Subcutaneous abdominal adipose tissue (tissue), 5 donors: ENCODE measurements at regions not wholly inside any gene's neighbourhood (a gene's known extent, or its start where the extent isn't known, plus 50 kb on each side); places are given as distances from the start of the nearest gene placed in this dataset.

ENCODE experiments used
- H3K27ac ChIP-seq: one replicate; pipeline ENCODE4 v1.7.0; 2013; ENCODE audit warnings: low read depth, mild to moderate bottlenecking, inconsistent platforms, low read length, moderate library complexity
- H3K27me3 ChIP-seq, 5 donors: one replicate each; pipeline ENCODE4 v1.7.0; 2013; ENCODE audit warnings: low read length in 5 of 5, inconsistent platforms in 1 of 5; ENCODE audit not compliant: control insufficient read depth in 5 of 5, insufficient read depth in 4 of 5
- H3K36me3 ChIP-seq, 5 donors: one replicate each; pipeline ENCODE4 v1.7.0; 2013; ENCODE audit warnings: low read length in 5 of 5; ENCODE audit not compliant: control insufficient read depth in 5 of 5, insufficient read depth in 5 of 5
- H3K4me1 ChIP-seq, 5 donors: one replicate each; pipeline ENCODE4 v1.7.0; 2013; ENCODE audit warnings: low read length in 5 of 5, mild to moderate bottlenecking in 3 of 5, moderate library complexity in 1 of 5; ENCODE audit not compliant: control insufficient read depth in 5 of 5, insufficient read depth in 5 of 5
- H3K4me3 ChIP-seq, 5 donors: one replicate each; pipeline ENCODE4 v1.7.0; 2013; ENCODE audit warnings: low read length in 5 of 5, low read depth in 1 of 5
- H3K9ac ChIP-seq, 5 donors: one replicate each; pipeline ENCODE4 v1.7.0; 2013; ENCODE audit warnings: low read length in 5 of 5, mild to moderate bottlenecking in 4 of 5, moderate library complexity in 3 of 5
- H3K9me3 ChIP-seq, 5 donors: one replicate each; pipeline ENCODE4 v1.7.0; 2013; ENCODE audit warnings: low read length in 5 of 5; ENCODE audit not compliant: control insufficient read depth in 5 of 5
- donor health status: healthy.
- donor health status: healthy.
- donor health status: healthy.
- donor health status: healthy.
- donor health status: healthy.

GRCh38 chr10:62726142-62726541 is 78.4 kb upstream of the ADO start:
- no peaks in the 10 kb centered on the region for H3K4me1 ChIP-seq
- no peaks in the 10 kb centered on the region for H3K9me3 ChIP-seq
- no peaks in the 10 kb centered on the region for H3K36me3 ChIP-seq
- H3K27ac ChIP-seq, result no peak overlapping the region
- no peak overlapping the region for H3K4me3 ChIP-seq
- H3K27me3 ChIP-seq, result peaks cover 0 to 2% (median 0%) of the 10 kb centered on the region in 5 donors
- H3K9ac ChIP-seq, result no peak overlapping the region

- H3K9ac ChIP-seq, result no peak overlapping the region
Measured at GRCh38 chr10:62726638-62727037, 77.9 kb upstream of the ADO start.

DNA sequence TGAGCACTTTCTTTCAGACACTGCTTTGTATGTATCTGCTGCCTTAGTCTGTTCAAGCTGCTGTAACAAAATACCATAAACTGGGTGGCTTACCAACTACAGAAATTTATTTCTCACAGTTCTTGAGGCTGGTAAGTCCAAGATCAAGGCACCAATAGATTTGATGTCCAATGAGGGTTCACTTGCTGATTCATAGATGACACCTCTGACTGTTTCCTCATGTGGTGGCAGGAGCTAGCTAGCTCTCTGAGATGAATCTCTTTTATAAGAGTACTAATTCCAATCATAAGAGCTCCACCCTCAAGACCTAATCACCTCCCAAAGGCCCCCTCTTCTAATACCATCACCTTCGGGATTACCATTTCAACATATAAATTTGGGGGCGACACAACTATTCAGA is 76.6 kb upstream of the ADO start:
- Histone ChIP-seq H3K9ac (no peak overlapping the region), H3K4me3 (no peak overlapping the region), H3K9me3 (no peaks in the 10 kb centered on the region), H3K27me3 (peaks cover 0 to 2% (median 0%) of the 10 kb centered on the region in 5 donors), H3K4me1 (no peaks in the 10 kb centered on the region), H3K36me3 (no peaks in the 10 kb centered on the region), H3K27ac (no peak overlapping the region)

More at GRCh38 chr10:62726638-62727037, 77.9 kb upstream of the ADO start:
- Histone ChIP-seq H3K36me3 (no peaks in the 10 kb centered on the region), H3K27me3 (peaks cover 0 to 2% (median 0%) of the 10 kb centered on the region in 5 donors), H3K4me3 (no peak overlapping the region), H3K4me1 (no peaks in the 10 kb centered on the region), H3K9me3 (no peaks in the 10 kb centered on the region), H3K27ac (no peak overlapping the region)

DNA sequence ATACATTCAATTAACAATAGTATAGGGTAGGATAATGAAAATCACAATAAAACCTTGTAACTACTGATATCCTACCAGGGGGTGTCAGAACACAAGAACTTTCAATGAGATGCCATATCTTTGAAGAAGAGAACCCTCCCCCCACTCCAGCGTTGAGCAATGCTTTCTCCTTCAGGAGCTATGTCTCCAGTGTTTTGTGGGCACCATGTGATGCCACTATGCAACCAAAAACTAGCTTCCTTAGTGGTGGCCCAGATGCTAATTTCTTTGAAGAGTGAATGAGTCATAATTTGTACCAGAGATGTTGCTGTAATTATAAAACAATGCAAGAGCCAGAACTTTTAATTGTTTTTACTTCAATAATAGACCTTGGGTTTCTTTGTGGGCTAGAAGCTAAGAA is 76.0 kb upstream of the ADO start:
- Histone ChIP-seq H3K27ac (no peak overlapping the region), H3K27me3 (no peaks in the 10 kb centered on the region), H3K9ac (no peak overlapping the region), H3K36me3 (no peaks in the 10 kb centered on the region), H3K9me3 (no peaks in the 10 kb centered on the region), H3K4me3 (no peak overlapping the region), H3K4me1 (no peaks in the 10 kb centered on the region)

- H3K9me3 ChIP-seq, result no peaks in the 10 kb centered on the region
- H3K27ac ChIP-seq, result no peak overlapping the region
- H3K4me1 ChIP-seq, result peaks cover 0 to 6% (median 0%) of the 10 kb centered on the region in 5 donors
- H3K9ac ChIP-seq, result no peak overlapping the region
- H3K36me3 ChIP-seq, result no peaks in the 10 kb centered on the region
- peaks cover 0 to 4% (median 0%) of the 10 kb centered on the region in 5 donors for H3K27me3 ChIP-seq
- no peak overlapping the region for H3K4me3 ChIP-seq
Measured at GRCh38 chr10:62732841-62733653, 71.5 kb upstream of the ADO start.

GRCh38 chr10:62733654-62734293 is 70.7 kb upstream of the ADO start:
- Histone ChIP-seq H3K27me3 (peaks cover 0 to 4% (median 0%) of the 10 kb centered on the region in 5 donors), H3K4me3 (no peak overlapping the region), H3K36me3 (no peaks in the 10 kb centered on the region), H3K27ac (no peak overlapping the region), H3K4me1 (peaks cover 0 to 6% (median 0%) of the 10 kb centered on the region in 5 donors), H3K9ac (no peak overlapping the region), H3K9me3 (no peaks in the 10 kb centered on the region)

GRCh38 chr10:62734781-62735463 is 69.6 kb upstream of the ADO start:
- Histone ChIP-seq H3K27ac (no peak overlapping the region), H3K9ac (no peak overlapping the region), H3K36me3 (no peaks in the 10 kb centered on the region), H3K9me3 (no peaks in the 10 kb centered on the region), H3K4me3 (no peak overlapping the region), H3K27me3 (peaks cover 0 to 4% (median 0%) of the 10 kb centered on the region in 5 donors), H3K4me1 (peaks cover 0 to 6% (median 0%) of the 10 kb centered on the region in 5 donors)

DNA sequence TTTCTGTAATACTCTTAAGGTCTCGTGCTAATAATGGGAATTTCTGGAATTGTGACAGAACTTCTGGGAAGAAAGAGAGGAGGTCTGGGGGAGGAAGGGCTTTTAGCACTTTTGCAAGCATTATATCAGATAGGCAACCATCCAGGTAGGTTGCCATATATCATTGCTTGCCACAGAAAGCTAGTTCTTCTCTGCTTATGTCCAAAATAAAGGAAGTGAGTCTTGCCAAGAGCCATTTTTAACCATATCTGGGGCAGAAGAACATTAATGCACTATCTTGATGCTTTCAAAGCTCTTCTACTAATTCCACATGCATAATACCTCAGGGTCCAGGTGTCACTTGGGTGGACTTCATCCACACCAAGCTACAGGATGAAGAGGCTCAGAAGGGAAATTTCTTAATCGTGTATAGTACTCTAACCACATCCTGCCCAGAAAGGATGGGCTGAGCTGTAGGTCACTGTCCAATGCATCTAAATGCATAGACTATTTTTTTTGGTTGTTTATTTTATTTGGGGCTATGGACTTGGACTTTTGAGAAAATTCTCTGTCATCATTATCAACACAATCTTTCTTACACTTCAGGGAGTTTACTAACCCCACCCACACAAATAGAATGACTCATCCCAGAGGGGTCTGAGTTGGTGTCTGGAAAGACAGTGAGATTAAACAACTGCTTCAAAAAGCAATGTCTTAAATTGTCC is 68.9 kb upstream of the ADO start:
- H3K27me3 ChIP-seq, result peaks cover 0 to 4% (median 0%) of the 10 kb centered on the region in 5 donors
- no peak overlapping the region for H3K4me3 ChIP-seq
- H3K4me1 ChIP-seq, result peaks cover 0 to 6% (median 0%) of the 10 kb centered on the region in 5 donors
- H3K27ac ChIP-seq, result no peak overlapping the region
- H3K36me3 ChIP-seq, result no peaks in the 10 kb centered on the region
- H3K9me3 ChIP-seq, result no peaks in the 10 kb centered on the region
- H3K9ac ChIP-seq, result no peak overlapping the region

- Histone ChIP-seq H3K4me3 (no peak overlapping the region), H3K4me1 (peaks cover 0 to 6% (median 0%) of the 10 kb centered on the region in 5 donors), H3K36me3 (no peaks in the 10 kb centered on the region), H3K27ac (no peak overlapping the region), H3K9ac (no peak overlapping the region), H3K27me3 (peaks cover 0 to 4% (median 0%) of the 10 kb centered on the region in 5 donors), H3K9me3 (no peaks in the 10 kb centered on the region)
Measured at GRCh38 chr10:62736168-62736546, 68.4 kb upstream of the ADO start.
